IPS-15b (cell line): ENCODE measurements at regions not wholly inside any gene's neighbourhood (a gene's known extent, or its start where the extent isn't known, plus 50 kb on each side); places are given as distances from the start of the nearest gene placed in this dataset.

Source experiments
- H3K27me3 ChIP-seq: one replicate; pipeline ENCODE4 v1.6.1; 2013; ENCODE audit warnings: low read length; ENCODE audit not compliant: control insufficient read depth, insufficient read depth
- H3K36me3 ChIP-seq: one replicate; pipeline ENCODE4 v1.6.1; 2013; ENCODE audit warnings: low read length; ENCODE audit not compliant: control insufficient read depth, insufficient read depth
- H3K4me1 ChIP-seq: one replicate; pipeline ENCODE4 v1.6.1; 2013; ENCODE audit warnings: mild to moderate bottlenecking, low read length; ENCODE audit not compliant: control insufficient read depth, insufficient read depth
- H3K4me3 ChIP-seq: one replicate; pipeline ENCODE4 v1.5.1; 2013; ENCODE audit warnings: low read depth, low read length
- H3K9ac ChIP-seq: one replicate; pipeline ENCODE4 v1.6.1; 2013; ENCODE audit warnings: low read depth, mild to moderate bottlenecking, low read length
- H3K9me3 ChIP-seq: one replicate; pipeline ENCODE4 v1.6.1; 2013; ENCODE audit warnings: mild to moderate bottlenecking, low read length; ENCODE audit not compliant: control insufficient read depth, insufficient read depth

DNA sequence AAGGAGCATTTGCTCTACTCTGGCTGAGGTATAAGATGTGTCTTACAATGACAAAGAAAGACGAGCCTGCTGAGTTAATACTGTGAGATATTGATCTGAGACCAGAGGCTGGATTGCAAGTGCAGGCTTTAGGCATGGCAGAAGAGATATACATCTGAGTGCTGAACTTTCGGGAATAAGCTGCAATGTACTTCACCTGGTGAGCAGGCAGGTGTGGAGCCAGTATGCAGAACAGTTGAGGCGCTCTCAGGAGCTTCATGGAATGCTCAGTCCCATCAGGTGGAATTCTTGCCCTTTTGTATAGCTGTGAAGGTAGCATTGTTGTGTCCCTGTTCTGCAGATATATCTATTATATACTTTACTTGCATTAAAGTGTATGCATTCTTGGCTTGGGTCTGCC, 179.3 kb upstream of the RIMS1 start:
- Histone ChIP-seq H3K4me3 (no peak overlapping the region), H3K9ac (no peak overlapping the region), H3K27me3 (no peaks in the 10 kb centered on the region), H3K36me3 (no peaks in the 10 kb centered on the region), H3K4me1 (no peaks in the 10 kb centered on the region), H3K9me3 (no peaks in the 10 kb centered on the region)

DNA sequence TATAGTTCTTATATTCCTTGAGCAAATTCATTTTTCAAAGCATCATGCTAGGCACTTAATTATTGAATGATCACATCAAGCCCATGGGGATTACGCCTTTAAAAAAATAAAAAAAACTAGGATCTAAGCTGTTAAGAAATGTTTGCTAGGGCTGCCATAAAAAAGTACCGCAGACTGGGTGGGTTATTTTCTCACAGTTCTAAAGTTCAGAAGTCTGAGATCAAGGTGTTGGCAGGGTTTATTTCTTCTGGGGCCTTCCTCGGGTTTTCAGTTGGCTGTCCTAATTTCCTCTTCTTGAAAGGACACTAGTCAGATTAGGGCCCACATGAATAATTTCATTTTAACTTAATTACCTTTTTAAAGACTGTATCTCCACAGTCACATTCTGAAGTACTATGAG, 165.6 kb upstream of the RIMS1 start:
- Histone ChIP-seq H3K4me1 (no peaks in the 10 kb centered on the region), H3K4me3 (no peak overlapping the region), H3K9ac (no peak overlapping the region), H3K36me3 (no peaks in the 10 kb centered on the region), H3K27me3 (no peaks in the 10 kb centered on the region), H3K9me3 (no peaks in the 10 kb centered on the region)

DNA sequence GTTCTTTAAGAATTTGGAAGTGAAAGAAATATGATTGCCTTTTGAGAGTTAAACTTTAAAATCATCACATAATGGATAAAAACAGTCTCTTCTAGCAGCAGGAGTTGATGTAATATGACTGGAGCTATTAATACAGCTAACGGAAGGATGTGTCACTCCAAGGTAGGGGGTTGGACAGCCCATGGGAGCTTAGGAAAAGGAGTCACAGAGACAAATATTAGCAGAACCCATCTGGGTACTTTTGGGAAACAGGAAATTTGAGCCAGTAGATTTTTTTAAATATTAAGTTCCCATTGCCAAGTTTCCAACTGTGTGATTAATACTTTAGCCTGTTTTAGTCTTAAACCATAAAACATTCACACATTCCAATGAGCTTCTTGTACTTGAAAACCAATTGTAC, 164.7 kb upstream of the RIMS1 start:
- Histone ChIP-seq H3K4me3 (no peak overlapping the region), H3K36me3 (no peaks in the 10 kb centered on the region), H3K27me3 (no peaks in the 10 kb centered on the region), H3K4me1 (no peaks in the 10 kb centered on the region), H3K9me3 (no peaks in the 10 kb centered on the region), H3K9ac (no peak overlapping the region)

DNA sequence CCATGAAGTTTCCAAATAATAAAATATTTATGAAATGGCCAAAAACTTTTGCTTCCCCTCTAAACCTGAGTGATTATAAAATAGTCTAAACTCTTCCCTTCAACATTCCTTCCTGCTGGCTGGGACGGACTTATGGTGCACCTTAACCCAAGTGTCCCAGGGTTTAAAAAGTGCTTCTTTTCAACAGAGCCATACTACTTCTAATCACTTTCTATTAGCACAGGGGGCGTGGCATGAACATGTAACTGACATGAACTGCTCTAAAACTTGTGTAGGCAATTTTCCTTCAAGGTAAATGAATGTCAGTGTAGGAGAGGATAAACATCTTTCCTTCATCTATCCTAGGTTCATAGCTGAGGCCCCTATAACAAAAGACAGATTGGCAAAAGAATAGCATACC, 163.6 kb upstream of the RIMS1 start:
- no peak overlapping the region for H3K9ac ChIP-seq
- no peaks in the 10 kb centered on the region for H3K27me3 ChIP-seq
- H3K4me1 ChIP-seq = no peaks in the 10 kb centered on the region
- H3K36me3 ChIP-seq = no peaks in the 10 kb centered on the region
- no peak overlapping the region for H3K4me3 ChIP-seq
- no peaks in the 10 kb centered on the region for H3K9me3 ChIP-seq

DNA sequence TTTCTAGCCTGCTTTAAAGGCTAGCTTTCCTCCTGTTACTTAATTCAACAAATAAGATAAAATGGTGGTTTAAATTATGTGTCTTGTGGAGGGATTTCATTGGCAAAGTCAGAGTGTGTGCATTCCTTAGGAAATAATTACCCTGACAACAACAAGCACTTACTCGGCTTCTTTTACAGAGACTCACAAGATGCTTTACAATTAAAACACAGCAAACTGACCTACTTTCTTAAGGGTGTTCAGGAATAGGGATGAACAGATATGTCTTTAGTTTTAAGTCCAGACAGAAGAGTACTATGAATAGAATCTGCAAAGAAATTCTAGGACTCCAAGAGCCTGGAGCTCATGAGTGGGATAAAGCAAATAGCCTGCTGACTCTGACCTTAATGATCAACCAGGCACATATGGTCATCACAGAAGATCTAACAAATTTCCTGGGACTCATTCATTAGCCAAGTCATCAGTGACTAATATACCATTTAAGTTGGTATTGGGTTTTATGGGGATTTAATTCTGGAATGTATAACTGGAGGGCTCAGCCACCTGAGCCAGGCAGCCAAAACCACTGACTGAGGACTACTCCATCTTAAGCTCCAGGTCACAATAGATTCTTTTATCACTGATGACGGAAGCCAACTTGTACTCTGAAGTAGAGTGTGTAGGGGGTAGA, 161.8 kb upstream of the RIMS1 start:
- Histone ChIP-seq H3K9ac (no peak overlapping the region), H3K4me3 (no peak overlapping the region), H3K9me3 (no peaks in the 10 kb centered on the region), H3K4me1 (no peaks in the 10 kb centered on the region), H3K36me3 (no peaks in the 10 kb centered on the region), H3K27me3 (no peaks in the 10 kb centered on the region)

DNA sequence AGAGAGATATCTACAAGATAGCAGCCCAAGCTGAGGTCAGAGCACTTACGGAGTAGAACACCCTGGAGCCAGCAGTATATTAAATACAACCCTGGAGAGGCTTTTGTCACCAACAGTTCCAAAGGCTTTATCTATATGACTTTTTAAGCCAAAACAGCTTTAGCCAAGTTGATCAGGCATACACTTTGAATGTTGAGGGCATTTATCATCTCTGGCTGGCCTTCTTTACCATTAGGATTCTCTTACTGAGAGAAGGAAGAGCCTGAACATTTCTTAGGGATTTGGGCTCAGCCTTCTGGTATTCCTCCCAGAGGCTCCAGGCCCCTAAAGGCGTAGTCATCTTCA, 161.3 kb upstream of the RIMS1 start:
- no peak overlapping the region for H3K4me3 ChIP-seq
- no peaks in the 10 kb centered on the region for H3K27me3 ChIP-seq
- H3K9ac ChIP-seq = no peak overlapping the region
- H3K9me3 ChIP-seq = no peaks in the 10 kb centered on the region
- H3K4me1 ChIP-seq = no peaks in the 10 kb centered on the region
- H3K36me3 ChIP-seq = no peaks in the 10 kb centered on the region

DNA sequence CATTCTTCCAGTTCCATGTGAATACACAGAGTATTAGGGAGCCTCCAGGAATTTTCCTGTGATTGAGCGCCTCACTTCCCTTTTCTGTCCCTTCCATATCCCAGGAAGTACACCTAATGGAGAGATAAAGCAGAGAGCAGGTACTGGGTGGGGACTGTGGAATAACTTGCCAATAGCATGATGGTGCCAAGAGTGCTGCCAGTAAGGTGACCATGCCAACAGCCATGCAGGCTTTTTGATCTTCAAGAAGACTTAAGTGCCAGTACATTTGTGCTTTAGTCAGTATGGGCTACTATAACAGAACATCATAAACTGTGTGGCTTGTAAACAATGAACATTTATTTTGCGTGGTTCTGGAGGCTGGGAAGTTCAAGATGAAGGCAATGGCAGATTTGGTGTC, 160.2 kb upstream of the RIMS1 start:
- no peak overlapping the region for H3K4me3 ChIP-seq

DNA sequence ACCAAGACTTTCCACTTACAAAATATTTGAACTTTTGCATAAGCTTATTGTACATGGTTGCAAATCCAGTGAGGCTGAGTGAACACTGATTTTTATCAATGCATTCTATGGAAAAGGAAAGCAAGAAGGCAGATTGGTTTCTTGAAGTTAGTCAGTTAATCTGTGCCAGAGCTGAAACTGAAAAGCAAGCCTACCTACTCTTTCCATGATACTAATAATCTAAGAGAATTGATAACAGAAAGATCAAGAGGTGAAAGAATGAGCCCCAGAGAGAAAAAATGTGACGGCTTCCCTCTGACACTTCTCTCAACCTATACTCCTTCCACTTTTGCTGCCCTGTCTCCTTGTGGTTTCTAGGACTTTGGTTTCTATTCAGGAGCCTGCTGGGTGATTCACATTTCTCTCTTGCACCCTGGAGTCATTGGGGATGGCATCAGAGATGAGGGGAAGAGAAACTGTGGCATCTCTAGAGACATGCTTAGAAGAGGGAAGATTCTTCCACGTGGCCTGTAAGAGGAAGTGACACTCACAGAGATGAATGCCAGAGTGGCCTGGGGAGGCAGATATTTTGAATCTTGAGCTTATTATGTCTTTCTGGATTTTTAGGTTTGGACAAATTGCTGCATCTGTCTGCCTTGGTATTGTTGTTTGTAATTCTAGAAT, 158.6 kb upstream of the RIMS1 start:
- no peaks in the 10 kb centered on the region for H3K27me3 ChIP-seq
- H3K9ac ChIP-seq = no peak overlapping the region
- H3K36me3 ChIP-seq = no peaks in the 10 kb centered on the region
- no peaks in the 10 kb centered on the region for H3K9me3 ChIP-seq
- H3K4me1 ChIP-seq = no peaks in the 10 kb centered on the region
- H3K4me3 ChIP-seq = no peak overlapping the region

More for the DNA sequence above, 160.2 kb upstream of the RIMS1 start:
- no peaks in the 10 kb centered on the region for H3K9me3 ChIP-seq
- no peaks in the 10 kb centered on the region for H3K27me3 ChIP-seq
- no peaks in the 10 kb centered on the region for H3K36me3 ChIP-seq
- no peaks in the 10 kb centered on the region for H3K4me1 ChIP-seq
- H3K9ac ChIP-seq = no peak overlapping the region

DNA sequence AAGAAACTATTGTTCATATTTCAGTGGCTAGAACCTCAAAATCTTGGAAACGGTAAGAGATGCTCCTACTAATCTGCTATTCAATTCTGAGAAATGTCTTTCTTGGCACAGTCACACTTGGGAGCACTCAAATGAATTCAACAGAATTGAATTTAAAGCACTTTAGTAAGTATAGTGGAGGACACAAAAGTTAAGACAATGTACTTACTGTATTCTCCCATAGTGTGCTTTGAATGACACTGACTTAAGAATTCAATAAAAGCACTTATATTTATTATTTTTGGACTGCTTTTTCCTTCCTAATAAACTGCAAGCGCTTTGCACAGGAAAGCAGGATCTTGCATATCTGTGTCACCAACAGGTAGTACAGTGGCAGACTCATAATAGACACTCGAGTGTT, 156.1 kb upstream of the RIMS1 start:
- Histone ChIP-seq H3K36me3 (no peaks in the 10 kb centered on the region), H3K4me3 (no peak overlapping the region), H3K4me1 (no peaks in the 10 kb centered on the region), H3K9me3 (no peaks in the 10 kb centered on the region), H3K9ac (no peak overlapping the region), H3K27me3 (no peaks in the 10 kb centered on the region)

DNA sequence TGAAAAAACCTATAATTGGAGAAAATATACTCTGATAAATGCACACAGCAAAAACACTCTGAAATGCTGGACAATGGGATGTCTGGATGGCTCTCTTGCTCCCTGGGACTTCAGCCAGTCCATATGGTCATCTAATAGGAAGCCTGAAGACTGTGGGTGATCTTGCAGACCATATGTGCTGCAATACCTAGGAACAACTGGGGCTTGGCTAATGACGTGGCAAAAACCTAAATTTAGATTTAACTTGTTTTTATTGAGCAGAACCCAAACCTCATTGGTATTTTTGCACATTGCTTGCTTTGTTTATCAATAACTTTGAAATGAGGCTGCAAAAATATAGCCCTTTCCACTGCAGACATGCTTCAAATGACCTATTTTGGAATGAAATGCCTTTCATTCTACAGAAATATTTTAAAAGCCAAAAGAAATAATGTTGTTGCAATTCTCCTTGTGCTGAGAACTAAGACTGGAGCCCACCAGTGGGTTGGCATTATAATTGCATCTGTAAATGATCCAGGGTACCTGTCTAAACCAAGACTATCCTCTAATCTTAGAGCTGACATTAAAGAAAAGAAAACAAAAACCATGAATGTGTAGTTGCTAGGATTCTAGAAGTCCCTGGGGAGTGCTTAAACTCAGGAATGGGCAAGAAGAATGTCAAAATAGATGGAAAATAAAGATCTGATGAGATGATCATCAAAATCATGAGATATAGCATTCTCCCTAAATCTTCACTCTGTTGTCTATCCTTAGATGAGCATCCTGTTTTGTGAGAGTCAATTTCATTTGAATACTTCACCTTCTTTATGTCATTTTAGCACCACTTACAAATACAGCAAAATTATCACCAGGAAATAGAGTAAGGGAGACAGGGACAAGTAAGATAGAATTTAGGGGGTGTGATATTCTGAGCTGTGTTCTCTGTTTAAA, 152.1 kb upstream of the RIMS1 start:
- Histone ChIP-seq H3K4me3 (no peak overlapping the region), H3K4me1 (no peaks in the 10 kb centered on the region), H3K27me3 (no peaks in the 10 kb centered on the region), H3K36me3 (no peaks in the 10 kb centered on the region), H3K9me3 (no peaks in the 10 kb centered on the region), H3K9ac (no peak overlapping the region)

DNA sequence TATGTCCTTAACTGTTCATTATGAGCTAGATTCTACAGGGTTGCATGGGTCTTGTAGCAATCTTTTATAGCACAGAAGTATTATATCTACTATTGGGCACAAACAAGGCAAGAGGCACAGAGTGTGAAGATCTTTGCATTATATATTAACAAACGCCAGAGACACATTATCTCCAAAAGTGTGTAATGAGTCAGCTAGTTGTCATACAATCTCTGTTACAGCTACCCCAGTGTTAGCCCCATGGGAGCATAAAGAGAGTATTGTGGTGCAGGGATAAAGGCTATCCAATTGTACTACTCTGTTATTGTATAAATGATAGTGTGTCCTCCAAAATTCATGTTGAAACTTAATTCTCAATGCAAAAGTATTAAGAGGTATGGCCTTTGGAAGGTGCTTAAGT, 148.4 kb upstream of the RIMS1 start:
- no peaks in the 10 kb centered on the region for H3K4me1 ChIP-seq
- H3K9me3 ChIP-seq = no peaks in the 10 kb centered on the region
- H3K9ac ChIP-seq = no peak overlapping the region
- no peak overlapping the region for H3K4me3 ChIP-seq
- H3K27me3 ChIP-seq = no peaks in the 10 kb centered on the region
- no peaks in the 10 kb centered on the region for H3K36me3 ChIP-seq

DNA sequence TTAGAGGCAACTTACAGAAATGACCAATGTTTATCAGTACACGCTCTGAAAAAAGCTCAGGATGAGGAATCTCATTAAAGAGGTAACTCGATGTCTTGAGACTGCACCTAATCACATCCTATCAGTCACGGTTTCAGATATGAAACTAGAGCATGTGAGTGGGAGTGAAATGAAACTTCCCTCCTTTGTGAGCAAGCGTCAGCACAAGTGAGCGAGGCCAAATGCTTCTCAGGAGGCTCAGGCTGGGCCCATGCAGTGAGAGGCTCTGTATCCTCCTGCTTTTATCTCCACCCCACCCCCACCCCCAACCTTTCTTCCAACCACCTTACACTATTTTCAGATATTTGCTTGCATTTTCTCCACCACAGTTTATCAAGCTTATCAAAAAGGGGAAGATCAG, 140.8 kb upstream of the RIMS1 start:
- Histone ChIP-seq H3K4me3 (no peak overlapping the region), H3K27me3 (no peaks in the 10 kb centered on the region), H3K4me1 (peaks cover 5% of the 10 kb centered on the region), H3K9ac (no peak overlapping the region), H3K36me3 (no peaks in the 10 kb centered on the region), H3K9me3 (no peaks in the 10 kb centered on the region)
